ENCODE measurements at regions not wholly inside any gene's neighbourhood (a gene's known extent, or its start where the extent isn't known, plus 50 kb on each side); places are given as distances from the start of the nearest gene placed in this dataset.

- Histone ChIP-seq H3K27ac (ENCODE audit: low read depth in 2 of 2, low read length in 1 of 2) (no peak overlapping the region), H3K36me3 (replicated peaks in 1 of 2; ENCODE audit: control insufficient read depth in 1 of 2, insufficient read depth in 2 of 2, low read length in 1 of 2) (no peaks in the 10 kb centered on the region), H3F3A (replicated peaks; ENCODE audit: insufficient read depth) (no peaks in the 10 kb centered on the region), H3K4me1 (ENCODE audit: control insufficient read depth in 1 of 2, insufficient read depth in 2 of 2, low read depth in 1 of 2, low read length in 1 of 2) (peaks cover 0 to 19% of the 10 kb centered on the region in 2 experiments; a peak in 1 of 4 replicates), H3K4me2 (no peak overlapping the region), H3K9me3 (no peaks in the 10 kb centered on the region), H3K9ac (no peak overlapping the region), H3K79me2 (ENCODE audit: insufficient read depth) (no peaks in the 10 kb centered on the region), H3K4me3 (ENCODE audit: low read depth in 2 of 2, low read length in 1 of 2) (no peak overlapping the region), H4K20me1 (ENCODE audit: insufficient read depth) (no peaks in the 10 kb centered on the region), H3K27me3 (ENCODE audit: insufficient read depth) (no peaks in the 10 kb centered on the region), H2AFZ (ENCODE audit: low read depth) (no peak overlapping the region), H3K9me2 (no peaks in the 10 kb centered on the region)
- 62% methylated on average over 5 of the region's 5 CpGs for WGBS (ENCODE audit: low lambda C conversion rate)
- POLR2A ChIA-PET: no interaction called here
- CTCF ChIA-PET: interaction anchor here (0.7 to 1.6 kb wide), 3 partner anchors 19 to 253 kb away, joined by 3 to 4 read pairs (median 3); no protein-coding TSS in a partner anchor
- TF ChIP-seq YY1 (IDR thresholded peaks at IDR 0.05; ENCODE audit: low read depth) (no peak), EZH2phosphoT487 (IDR thresholded peaks at IDR 0.05; ENCODE audit: borderline replicate concordance, low read depth) (no peak), POLR2AphosphoS5 (IDR thresholded peaks at IDR 0.05; ENCODE audit: low read depth, low read length) (no peak), RXRA (IDR thresholded peaks at IDR 0.05; ENCODE audit: borderline replicate concordance, low read depth) (no peak), MAX (IDR thresholded peaks at IDR 0.05; ENCODE audit: low read depth) (no peak), TAF1 (IDR thresholded peaks at IDR 0.05; ENCODE audit: borderline replicate concordance, low read depth, low read length) (no peak), RCOR1 (IDR thresholded peaks at IDR 0.05; ENCODE audit: low read length) (no peak), SIN3A (IDR thresholded peaks at IDR 0.05; ENCODE audit: borderline replicate concordance, low read depth, low read length) (no peak), RAD21 (IDR thresholded peaks at IDR 0.05; ENCODE audit: low read length) (no peak), GATA2 (CRISPR knock-in tag; IDR thresholded peaks at IDR 0.05) (no peak), EP300 (IDR thresholded peaks at IDR 0.05; ENCODE audit: borderline replicate concordance in 1 of 2, low read depth in 1 of 2, low read length in 1 of 2) (no peak), IRF3 (IDR thresholded peaks at IDR 0.05; ENCODE audit: low read depth, low read length) (no peak), FOXM1 (IDR thresholded peaks at IDR 0.05; ENCODE audit: low read depth) (no peak), RFX5 (IDR thresholded peaks at IDR 0.05; ENCODE audit: low read length) (no peak)
- TF ChIP-seq, protein P1, sequence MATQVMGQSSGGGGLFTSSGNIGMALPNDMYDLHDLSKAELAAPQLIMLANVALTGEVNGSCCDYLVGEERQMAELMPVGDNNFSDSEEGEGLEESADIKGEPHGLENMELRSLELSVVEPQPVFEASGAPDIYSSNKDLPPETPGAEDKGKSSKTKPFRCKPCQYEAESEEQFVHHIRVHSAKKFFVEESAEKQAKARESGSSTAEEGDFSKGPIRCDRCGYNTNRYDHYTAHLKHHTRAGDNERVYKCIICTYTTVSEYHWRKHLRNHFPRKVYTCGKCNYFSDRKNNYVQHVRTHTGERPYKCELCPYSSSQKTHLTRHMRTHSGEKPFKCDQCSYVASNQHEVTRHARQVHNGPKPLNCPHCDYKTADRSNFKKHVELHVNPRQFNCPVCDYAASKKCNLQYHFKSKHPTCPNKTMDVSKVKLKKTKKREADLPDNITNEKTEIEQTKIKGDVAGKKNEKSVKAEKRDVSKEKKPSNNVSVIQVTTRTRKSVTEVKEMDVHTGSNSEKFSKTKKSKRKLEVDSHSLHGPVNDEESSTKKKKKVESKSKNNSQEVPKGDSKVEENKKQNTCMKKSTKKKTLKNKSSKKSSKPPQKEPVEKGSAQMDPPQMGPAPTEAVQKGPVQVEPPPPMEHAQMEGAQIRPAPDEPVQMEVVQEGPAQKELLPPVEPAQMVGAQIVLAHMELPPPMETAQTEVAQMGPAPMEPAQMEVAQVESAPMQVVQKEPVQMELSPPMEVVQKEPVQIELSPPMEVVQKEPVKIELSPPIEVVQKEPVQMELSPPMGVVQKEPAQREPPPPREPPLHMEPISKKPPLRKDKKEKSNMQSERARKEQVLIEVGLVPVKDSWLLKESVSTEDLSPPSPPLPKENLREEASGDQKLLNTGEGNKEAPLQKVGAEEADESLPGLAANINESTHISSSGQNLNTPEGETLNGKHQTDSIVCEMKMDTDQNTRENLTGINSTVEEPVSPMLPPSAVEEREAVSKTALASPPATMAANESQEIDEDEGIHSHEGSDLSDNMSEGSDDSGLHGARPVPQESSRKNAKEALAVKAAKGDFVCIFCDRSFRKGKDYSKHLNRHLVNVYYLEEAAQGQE (IDR thresholded peaks at IDR 0.05; ENCODE audit: low read depth, low read length): no peak
- TF ChIP-seq, protein P2, sequence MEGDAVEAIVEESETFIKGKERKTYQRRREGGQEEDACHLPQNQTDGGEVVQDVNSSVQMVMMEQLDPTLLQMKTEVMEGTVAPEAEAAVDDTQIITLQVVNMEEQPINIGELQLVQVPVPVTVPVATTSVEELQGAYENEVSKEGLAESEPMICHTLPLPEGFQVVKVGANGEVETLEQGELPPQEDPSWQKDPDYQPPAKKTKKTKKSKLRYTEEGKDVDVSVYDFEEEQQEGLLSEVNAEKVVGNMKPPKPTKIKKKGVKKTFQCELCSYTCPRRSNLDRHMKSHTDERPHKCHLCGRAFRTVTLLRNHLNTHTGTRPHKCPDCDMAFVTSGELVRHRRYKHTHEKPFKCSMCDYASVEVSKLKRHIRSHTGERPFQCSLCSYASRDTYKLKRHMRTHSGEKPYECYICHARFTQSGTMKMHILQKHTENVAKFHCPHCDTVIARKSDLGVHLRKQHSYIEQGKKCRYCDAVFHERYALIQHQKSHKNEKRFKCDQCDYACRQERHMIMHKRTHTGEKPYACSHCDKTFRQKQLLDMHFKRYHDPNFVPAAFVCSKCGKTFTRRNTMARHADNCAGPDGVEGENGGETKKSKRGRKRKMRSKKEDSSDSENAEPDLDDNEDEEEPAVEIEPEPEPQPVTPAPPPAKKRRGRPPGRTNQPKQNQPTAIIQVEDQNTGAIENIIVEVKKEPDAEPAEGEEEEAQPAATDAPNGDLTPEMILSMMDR (IDR thresholded peaks at IDR 0.05): no peak
- TF ChIP-seq, protein P3, sequence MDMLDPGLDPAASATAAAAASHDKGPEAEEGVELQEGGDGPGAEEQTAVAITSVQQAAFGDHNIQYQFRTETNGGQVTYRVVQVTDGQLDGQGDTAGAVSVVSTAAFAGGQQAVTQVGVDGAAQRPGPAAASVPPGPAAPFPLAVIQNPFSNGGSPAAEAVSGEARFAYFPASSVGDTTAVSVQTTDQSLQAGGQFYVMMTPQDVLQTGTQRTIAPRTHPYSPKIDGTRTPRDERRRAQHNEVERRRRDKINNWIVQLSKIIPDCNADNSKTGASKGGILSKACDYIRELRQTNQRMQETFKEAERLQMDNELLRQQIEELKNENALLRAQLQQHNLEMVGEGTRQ (IDR thresholded peaks at IDR 0.05; ENCODE audit: borderline replicate concordance, low read depth, low read length): no peak
- no peak for DNase-seq
Observed at GRCh38 chr10:71032887-71033286, 144.5 kb upstream of the PCBD1 start.
